Mucosa of rectum (tissue), 2 donors: ENCODE measurements at regions not wholly inside any gene's neighbourhood (a gene's known extent, or its start where the extent isn't known, plus 50 kb on each side); places are given as distances from the start of the nearest gene placed in this dataset.

Experiments used
- H3K27ac ChIP-seq, 2 donors: one replicate each; pipeline ENCODE4 v1.7.0; 2013; ENCODE audit warnings: inconsistent platforms in 2 of 2, low read depth in 2 of 2, low read length in 2 of 2
- H3K27me3 ChIP-seq, 2 donors: one replicate each; pipeline ENCODE4 v1.7.0; 2013; ENCODE audit warnings: low read length in 2 of 2; ENCODE audit not compliant: control insufficient read depth in 2 of 2, insufficient read depth in 2 of 2
- H3K36me3 ChIP-seq, 2 donors: one replicate each; pipeline ENCODE4 v1.7.0; 2013; ENCODE audit warnings: low read length in 2 of 2; ENCODE audit not compliant: control insufficient read depth in 2 of 2, insufficient read depth in 2 of 2
- H3K4me1 ChIP-seq, 2 donors: one replicate each; pipeline ENCODE4 v1.7.0; 2013; ENCODE audit warnings: low read length in 2 of 2, mild to moderate bottlenecking in 1 of 2; ENCODE audit not compliant: control insufficient read depth in 2 of 2, insufficient read depth in 2 of 2
- H3K4me3 ChIP-seq, 2 donors: one replicate each; pipeline ENCODE4 v1.7.0; 2013; ENCODE audit warnings: low read length in 2 of 2
- H3K9ac ChIP-seq, 2 donors: one replicate each; pipeline ENCODE4 v1.7.0; 2013; ENCODE audit warnings: low read length in 2 of 2, low read depth in 1 of 2, mild to moderate bottlenecking in 1 of 2
- H3K9me3 ChIP-seq, 2 donors: one replicate each; pipeline ENCODE4 v1.7.0; 2013; ENCODE audit warnings: low read length in 2 of 2; ENCODE audit not compliant: control insufficient read depth in 2 of 2
- donor health status: healthy.
- donor health status: Normal muscosa, but diverticular disease.

- Histone ChIP-seq H3K9ac (no peak overlapping the region), H3K4me3 (no peak overlapping the region), H3K36me3 (no peaks in the 10 kb centered on the region), H3K27ac (no peak overlapping the region), H3K4me1 (no peaks in the 10 kb centered on the region), H3K27me3 (no peaks in the 10 kb centered on the region), H3K9me3 (no peaks in the 10 kb centered on the region)
Observed at GRCh38 chr7:145269418-145270161, 433.7 kb upstream of the TPK1 start.

GRCh38 chr7:145265180-145265579 lies 429.3 kb upstream of the TPK1 start:
- H3K36me3 ChIP-seq, result no peaks in the 10 kb centered on the region
- H3K27me3 ChIP-seq, result no peaks in the 10 kb centered on the region
- H3K27ac ChIP-seq, result no peak overlapping the region

GRCh38 chr7:145263886-145264285 lies 428.0 kb upstream of the TPK1 start:
- peaks cover 0 to 7% of the 10 kb centered on the region in 2 donors for H3K9me3 ChIP-seq
- H3K36me3 ChIP-seq, result no peaks in the 10 kb centered on the region
- no peak overlapping the region for H3K9ac ChIP-seq
- no peak overlapping the region for H3K4me3 ChIP-seq
- H3K27ac ChIP-seq, result no peak overlapping the region
- H3K27me3 ChIP-seq, result no peaks in the 10 kb centered on the region
- no peaks in the 10 kb centered on the region for H3K4me1 ChIP-seq

More at GRCh38 chr7:145265180-145265579, 429.3 kb upstream of the TPK1 start:
- H3K4me1 ChIP-seq, result no peaks in the 10 kb centered on the region
- H3K9me3 ChIP-seq, result peaks cover 0 to 2% of the 10 kb centered on the region in 2 donors
- H3K4me3 ChIP-seq, result no peak overlapping the region
- H3K9ac ChIP-seq, result no peak overlapping the region

DNA sequence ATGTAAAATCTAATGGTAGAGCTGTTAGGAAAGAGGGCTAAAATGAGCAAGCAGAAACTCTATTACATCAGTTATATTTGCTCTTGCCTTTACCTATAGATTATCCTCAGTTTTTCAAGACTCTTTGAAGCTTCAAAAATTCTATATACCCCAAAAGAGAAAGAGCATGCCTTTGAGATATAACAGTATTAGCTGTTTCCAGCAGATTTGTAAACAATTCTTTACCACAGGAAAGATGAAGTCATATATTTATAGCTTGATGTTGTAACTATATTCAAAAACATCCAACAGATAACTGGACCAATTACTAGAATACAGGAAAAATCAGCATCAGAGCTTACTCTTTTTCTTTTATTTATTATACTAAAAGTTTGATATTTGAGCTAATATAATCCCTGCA lies 416.2 kb upstream of the TPK1 start:
- Histone ChIP-seq H3K27ac (no peak overlapping the region), H3K36me3 (no peaks in the 10 kb centered on the region), H3K9me3 (no peaks in the 10 kb centered on the region), H3K27me3 (no peaks in the 10 kb centered on the region), H3K4me1 (no peaks in the 10 kb centered on the region), H3K9ac (no peak overlapping the region), H3K4me3 (no peak overlapping the region)

DNA sequence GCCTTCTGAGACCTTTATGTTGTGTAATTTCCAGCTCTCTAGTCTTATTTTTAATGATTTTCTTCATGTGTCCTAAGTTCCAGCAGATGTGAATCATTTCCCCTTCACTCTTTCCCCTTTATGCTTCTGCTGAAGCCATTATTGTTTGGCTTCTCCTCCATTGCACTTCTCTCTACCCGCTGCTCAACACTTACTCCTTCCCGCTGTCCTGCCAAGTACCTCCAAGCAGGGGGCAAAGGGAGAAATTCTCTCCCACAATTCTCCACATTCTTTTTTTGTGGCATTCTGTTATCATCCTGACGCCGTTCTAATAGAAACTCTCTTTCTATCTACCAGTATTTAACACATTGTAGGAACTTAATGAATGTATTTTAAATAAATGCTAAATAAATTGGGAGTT lies 388.9 kb upstream of the TPK1 start:
- no peaks in the 10 kb centered on the region for H3K36me3 ChIP-seq
- H3K4me1 ChIP-seq, result no peaks in the 10 kb centered on the region
- H3K27ac ChIP-seq, result no peak overlapping the region

DNA sequence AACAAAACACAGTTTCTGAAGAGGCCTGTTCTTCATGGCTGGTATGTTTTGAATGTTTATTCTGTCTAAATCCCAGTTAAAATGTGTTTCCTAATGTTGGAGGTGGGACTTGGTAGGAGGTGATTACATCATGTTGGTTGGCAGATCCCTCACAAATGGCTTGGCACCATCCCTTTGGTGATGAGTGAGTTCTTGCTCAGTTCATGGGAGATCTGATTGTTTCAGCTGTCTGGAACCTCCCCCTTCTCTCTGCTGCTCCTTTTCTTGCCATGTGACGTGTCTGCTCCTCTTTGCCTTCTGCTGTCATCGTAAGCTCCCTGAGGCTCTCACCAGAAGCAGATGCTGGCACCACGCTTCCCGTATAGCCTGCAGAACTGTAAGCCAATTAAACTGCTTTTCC lies 383.6 kb upstream of the TPK1 start:
- no peak overlapping the region for H3K4me3 ChIP-seq
- no peaks in the 10 kb centered on the region for H3K36me3 ChIP-seq
- no peak overlapping the region for H3K27ac ChIP-seq
- H3K9ac ChIP-seq, result no peak overlapping the region
- no peaks in the 10 kb centered on the region for H3K27me3 ChIP-seq
- H3K9me3 ChIP-seq, result no peaks in the 10 kb centered on the region
- no peaks in the 10 kb centered on the region for H3K4me1 ChIP-seq

More for the DNA sequence above, 388.9 kb upstream of the TPK1 start:
- no peak overlapping the region for H3K4me3 ChIP-seq
- no peaks in the 10 kb centered on the region for H3K9me3 ChIP-seq
- H3K9ac ChIP-seq, result no peak overlapping the region
- H3K27me3 ChIP-seq, result no peaks in the 10 kb centered on the region

- no peak overlapping the region for H3K27ac ChIP-seq
- no peaks in the 10 kb centered on the region for H3K36me3 ChIP-seq
- H3K4me1 ChIP-seq, result no peaks in the 10 kb centered on the region
- no peak overlapping the region for H3K9ac ChIP-seq
- no peaks in the 10 kb centered on the region for H3K27me3 ChIP-seq
- H3K4me3 ChIP-seq, result no peak overlapping the region
- peaks cover 0 to 2% of the 10 kb centered on the region in 2 donors for H3K9me3 ChIP-seq
Observed at GRCh38 chr7:145216866-145217265, 381.0 kb upstream of the TPK1 start.

DNA sequence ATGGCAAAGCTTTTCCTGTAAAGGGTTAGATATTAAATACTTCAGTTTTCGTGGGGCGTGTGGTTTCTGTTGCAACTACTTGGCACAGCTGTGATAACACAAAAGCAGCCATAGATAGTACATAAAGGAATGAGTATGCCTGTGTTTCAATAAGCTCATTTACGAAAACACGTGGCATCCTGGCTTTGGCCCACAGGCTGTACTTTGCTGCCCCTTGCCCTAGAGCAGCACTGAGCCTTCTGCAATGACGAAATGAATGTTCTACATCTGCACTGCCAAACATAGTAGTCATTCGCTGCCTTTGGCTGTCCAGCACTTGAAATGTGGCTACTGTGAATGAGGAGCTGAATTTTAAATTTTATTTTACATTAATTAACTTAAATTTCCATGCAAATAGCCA lies 376.2 kb upstream of the TPK1 start:
- H3K4me1 ChIP-seq, result no peaks in the 10 kb centered on the region
- H3K4me3 ChIP-seq, result no peak overlapping the region
- H3K9me3 ChIP-seq, result peaks cover 0 to 2% of the 10 kb centered on the region in 2 donors
- no peak overlapping the region for H3K27ac ChIP-seq
- H3K9ac ChIP-seq, result no peak overlapping the region
- no peaks in the 10 kb centered on the region for H3K36me3 ChIP-seq
- no peaks in the 10 kb centered on the region for H3K27me3 ChIP-seq

DNA sequence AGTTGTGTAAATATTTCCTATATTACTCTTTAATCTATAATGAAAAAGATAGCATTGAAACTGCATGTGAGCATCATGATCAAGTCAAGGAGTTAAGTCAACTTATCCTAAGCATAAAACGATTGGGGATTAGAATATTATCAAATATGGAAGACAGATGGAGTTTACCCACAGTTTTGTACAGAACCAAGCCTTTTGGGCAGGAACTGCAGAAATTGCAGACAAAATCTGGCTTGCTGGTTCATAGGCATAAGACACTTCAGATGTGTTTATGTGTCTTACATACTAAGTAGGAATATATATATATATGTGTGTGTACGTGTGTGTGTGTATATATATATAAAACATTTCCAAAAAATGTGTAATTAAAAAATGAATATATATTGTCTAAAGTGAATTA lies 375.4 kb upstream of the TPK1 start:
- H3K4me3 ChIP-seq, result no peak overlapping the region
- H3K9ac ChIP-seq, result no peak overlapping the region
- H3K4me1 ChIP-seq, result no peaks in the 10 kb centered on the region
- no peak overlapping the region for H3K27ac ChIP-seq
- no peaks in the 10 kb centered on the region for H3K27me3 ChIP-seq
- no peaks in the 10 kb centered on the region for H3K36me3 ChIP-seq
- H3K9me3 ChIP-seq, result peaks cover 0 to 2% of the 10 kb centered on the region in 2 donors

GRCh38 chr7:145193951-145194350 lies 358.1 kb upstream of the TPK1 start:
- Histone ChIP-seq H3K27ac (no peak overlapping the region), H3K36me3 (no peaks in the 10 kb centered on the region), H3K4me3 (no peak overlapping the region), H3K27me3 (no peaks in the 10 kb centered on the region), H3K9ac (no peak overlapping the region), H3K9me3 (peaks cover 0 to 2% of the 10 kb centered on the region in 2 donors), H3K4me1 (no peaks in the 10 kb centered on the region)
